ENCODE measurements at regions not wholly inside any gene's neighbourhood (a gene's known extent, or its start where the extent isn't known, plus 50 kb on each side); places are given as distances from the start of the nearest gene placed in this dataset.

GRCh38 chr6:40669343-40669742 is 82.2 kb upstream of the LRFN2 start:
- Histone ChIP-seq H3K79me2 (ENCODE audit: insufficient read depth, low read length) (no peaks in the 10 kb centered on the region), H3K27me3 (ENCODE audit: insufficient read depth, low read length) (no peaks in the 10 kb centered on the region), H3F3A (ENCODE audit: insufficient read depth, low read length) (no peaks in the 10 kb centered on the region), H3K4me3 (ENCODE audit: low read depth, low read length, poor library complexity, severe bottlenecking) (no peak overlapping the region), H3K4me2 (ENCODE audit: low read length) (no peak overlapping the region), H3K4me1 (ENCODE audit: insufficient read depth, low read length, severe bottlenecking) (peaks cover 25% of the 10 kb centered on the region), H3K27ac (ENCODE audit: low read depth, low read length, poor library complexity, severe bottlenecking) (no peak overlapping the region), H3K9me2 (ENCODE audit: low read depth, low read length) (no peaks in the 10 kb centered on the region), H3K9me3 (ENCODE audit: low read length) (peaks cover 4% of the 10 kb centered on the region; the same call in 1 of the 2 replicates), H3K9ac (ENCODE audit: low read length) (no peak overlapping the region), H2AFZ (ENCODE audit: low read length) (no peak overlapping the region), H3K36me3 (ENCODE audit: insufficient read depth, low read length) (no peaks in the 10 kb centered on the region), H4K20me1 (ENCODE audit: insufficient read depth, low read length) (no peaks in the 10 kb centered on the region)
- TF ChIP-seq CTCF (IDR thresholded peaks at IDR 0.05; ENCODE audit: low read length) = no peak
- TF ChIP-seq EZH2 (IDR thresholded peaks at IDR 0.05; ENCODE audit: borderline replicate concordance, low read length) = no peak

- Histone ChIP-seq H3K9me3 (ENCODE audit: low read length) (peaks cover 6% of the 10 kb centered on the region; the same call in 1 of the 2 replicates), H3K9ac (ENCODE audit: low read length) (no peak overlapping the region), H3F3A (ENCODE audit: insufficient read depth, low read length) (no peaks in the 10 kb centered on the region), H3K4me3 (ENCODE audit: low read depth, low read length, poor library complexity, severe bottlenecking) (no peak overlapping the region), H3K4me1 (ENCODE audit: insufficient read depth, low read length, severe bottlenecking) (peaks cover 21% of the 10 kb centered on the region), H2AFZ (ENCODE audit: low read length) (no peak overlapping the region), H3K79me2 (ENCODE audit: insufficient read depth, low read length) (no peaks in the 10 kb centered on the region), H3K27me3 (ENCODE audit: insufficient read depth, low read length) (no peaks in the 10 kb centered on the region), H3K27ac (ENCODE audit: low read depth, low read length, poor library complexity, severe bottlenecking) (no peak overlapping the region), H3K36me3 (ENCODE audit: insufficient read depth, low read length) (no peaks in the 10 kb centered on the region), H3K4me2 (ENCODE audit: low read length) (no peak overlapping the region), H4K20me1 (ENCODE audit: insufficient read depth, low read length) (no peaks in the 10 kb centered on the region), H3K9me2 (ENCODE audit: low read depth, low read length) (no peaks in the 10 kb centered on the region)
- no peak for TF ChIP-seq EZH2 (IDR thresholded peaks at IDR 0.05; ENCODE audit: borderline replicate concordance, low read length)
- TF ChIP-seq CTCF (IDR thresholded peaks at IDR 0.05; ENCODE audit: low read length) = no peak
These were observed 81.0 kb upstream of the LRFN2 start for GRCh38 chr6:40668203-40668602.

GRCh38 chr6:40666530-40666929 is 79.4 kb upstream of the LRFN2 start:
- H3K27me3 ChIP-seq (ENCODE audit: insufficient read depth, low read length) = no peaks in the 10 kb centered on the region
- no peak overlapping the region for H3K27ac ChIP-seq (ENCODE audit: low read depth, low read length, poor library complexity, severe bottlenecking)
- H3K9me2 ChIP-seq (ENCODE audit: low read depth, low read length) = no peaks in the 10 kb centered on the region

More at GRCh38 chr6:40666530-40666929, 79.4 kb upstream of the LRFN2 start:
- no peak overlapping the region for H3K9ac ChIP-seq (ENCODE audit: low read length)
- H3K4me2 ChIP-seq (ENCODE audit: low read length) = no peak overlapping the region
- H2AFZ ChIP-seq (ENCODE audit: low read length) = no peak overlapping the region
- peaks cover 9% of the 10 kb centered on the region for H3K4me1 ChIP-seq (ENCODE audit: insufficient read depth, low read length, severe bottlenecking)
- H3K9me3 ChIP-seq (ENCODE audit: low read length) = peaks cover 6% of the 10 kb centered on the region; the same call in 1 of the 2 replicates
- TF ChIP-seq EZH2 (IDR thresholded peaks at IDR 0.05; ENCODE audit: borderline replicate concordance, low read length) = no peak
- no peak for TF ChIP-seq CTCF (IDR thresholded peaks at IDR 0.05; ENCODE audit: low read length)
- no peaks in the 10 kb centered on the region for H4K20me1 ChIP-seq (ENCODE audit: insufficient read depth, low read length)
- no peaks in the 10 kb centered on the region for H3K79me2 ChIP-seq (ENCODE audit: insufficient read depth, low read length)
- H3K4me3 ChIP-seq (ENCODE audit: low read depth, low read length, poor library complexity, severe bottlenecking) = no peak overlapping the region
- no peaks in the 10 kb centered on the region for H3K36me3 ChIP-seq (ENCODE audit: insufficient read depth, low read length)
- no peaks in the 10 kb centered on the region for H3F3A ChIP-seq (ENCODE audit: insufficient read depth, low read length)
